AG04449 (cell line): ENCODE measurements at regions not wholly inside any gene's neighbourhood (a gene's known extent, or its start where the extent isn't known, plus 50 kb on each side); places are given as distances from the start of the nearest gene placed in this dataset.

ENCODE experiments used
- CTCF ChIA-PET: fragments of 350-600 bp; formaldehyde crosslinking; extraction: SDS; loops from one replicate; lab custom pipeline; 2021; ENCODE audit warnings: antibody characterized with exemption; lab: Yijun Ruan, JAX
- POLR2A ChIA-PET: fragments of 400-600, 350-600 bp; formaldehyde crosslinking; extraction: SDS; loops from one replicate; lab custom pipeline; 2020; ENCODE audit warnings: antibody characterized with exemption, inconsistent platforms; lab: Yijun Ruan, JAX
- DNase-seq: peaks from one replicate; pipeline ENCODE4 v3.0.0-alpha.2; 2010; ENCODE audit warnings: low read depth, low spot score
- H3K4me3 ChIP-seq: 2 replicates; pipeline ENCODE4 v1.5.1; 2011; ENCODE audit warnings: low read depth, mild to moderate bottlenecking, control low read depth, low read length
- TF ChIP-seq, protein P1 (sequence below): IDR thresholded peaks from one replicate; pipeline ENCODE4 v1.5.1; 2011; ENCODE audit warnings: mild to moderate bottlenecking, moderate library complexity, low read length, control low read depth, inconsistent platforms; ENCODE audit not compliant: insufficient read depth; ENCODE audit errors: missing control alignments

DNA sequence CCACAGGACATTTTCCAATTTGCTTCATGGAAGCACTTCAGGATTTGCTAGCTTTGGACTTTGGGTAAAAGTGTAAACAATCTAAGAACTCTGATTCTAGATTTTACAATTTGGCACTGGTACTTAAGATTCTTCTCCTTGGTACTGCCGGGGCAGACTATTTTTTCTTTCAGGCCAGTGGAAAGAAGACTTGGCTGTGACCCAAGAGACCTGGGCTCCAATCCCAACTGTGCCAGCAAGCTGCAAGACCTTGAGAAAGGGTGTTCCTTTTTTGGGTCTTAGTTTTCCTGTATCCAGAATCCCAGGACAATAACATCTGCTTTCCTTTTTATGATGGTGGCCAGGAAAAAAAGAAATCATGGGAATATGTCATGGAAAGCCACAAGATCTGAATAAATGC lies 148.1 kb upstream of the CRY1 start:
- POLR2A ChIA-PET = no interaction called here
- H3K4me3 ChIP-seq = no peak overlapping the region
- no peak for DNase-seq
- CTCF ChIA-PET = no interaction called here
- TF ChIP-seq, protein P1, sequence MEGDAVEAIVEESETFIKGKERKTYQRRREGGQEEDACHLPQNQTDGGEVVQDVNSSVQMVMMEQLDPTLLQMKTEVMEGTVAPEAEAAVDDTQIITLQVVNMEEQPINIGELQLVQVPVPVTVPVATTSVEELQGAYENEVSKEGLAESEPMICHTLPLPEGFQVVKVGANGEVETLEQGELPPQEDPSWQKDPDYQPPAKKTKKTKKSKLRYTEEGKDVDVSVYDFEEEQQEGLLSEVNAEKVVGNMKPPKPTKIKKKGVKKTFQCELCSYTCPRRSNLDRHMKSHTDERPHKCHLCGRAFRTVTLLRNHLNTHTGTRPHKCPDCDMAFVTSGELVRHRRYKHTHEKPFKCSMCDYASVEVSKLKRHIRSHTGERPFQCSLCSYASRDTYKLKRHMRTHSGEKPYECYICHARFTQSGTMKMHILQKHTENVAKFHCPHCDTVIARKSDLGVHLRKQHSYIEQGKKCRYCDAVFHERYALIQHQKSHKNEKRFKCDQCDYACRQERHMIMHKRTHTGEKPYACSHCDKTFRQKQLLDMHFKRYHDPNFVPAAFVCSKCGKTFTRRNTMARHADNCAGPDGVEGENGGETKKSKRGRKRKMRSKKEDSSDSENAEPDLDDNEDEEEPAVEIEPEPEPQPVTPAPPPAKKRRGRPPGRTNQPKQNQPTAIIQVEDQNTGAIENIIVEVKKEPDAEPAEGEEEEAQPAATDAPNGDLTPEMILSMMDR = no peak

DNA sequence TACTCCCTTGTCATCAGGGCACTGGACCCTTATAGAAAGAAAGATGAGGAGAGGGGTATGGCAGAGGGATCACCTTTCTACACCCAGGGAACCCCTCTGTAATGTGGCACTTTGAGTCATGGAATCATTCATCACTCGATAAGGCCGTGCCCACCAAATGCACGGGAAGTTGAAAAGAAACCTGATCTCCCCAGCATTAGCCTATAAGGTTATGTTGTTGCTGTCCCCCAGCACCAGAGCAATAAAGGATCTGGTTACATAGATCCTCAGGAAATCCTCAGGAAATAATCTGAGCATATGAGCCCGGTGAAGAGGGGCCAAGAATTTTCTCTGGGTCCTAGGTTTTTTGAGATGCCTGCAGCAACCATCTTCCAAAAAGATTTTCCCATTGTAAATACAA lies 148.8 kb upstream of the CRY1 start:
- no peak for DNase-seq
- POLR2A ChIA-PET = no interaction called here
- TF ChIP-seq, protein P1 = no peak
- CTCF ChIA-PET = no interaction called here
- no peak overlapping the region for H3K4me3 ChIP-seq

DNA sequence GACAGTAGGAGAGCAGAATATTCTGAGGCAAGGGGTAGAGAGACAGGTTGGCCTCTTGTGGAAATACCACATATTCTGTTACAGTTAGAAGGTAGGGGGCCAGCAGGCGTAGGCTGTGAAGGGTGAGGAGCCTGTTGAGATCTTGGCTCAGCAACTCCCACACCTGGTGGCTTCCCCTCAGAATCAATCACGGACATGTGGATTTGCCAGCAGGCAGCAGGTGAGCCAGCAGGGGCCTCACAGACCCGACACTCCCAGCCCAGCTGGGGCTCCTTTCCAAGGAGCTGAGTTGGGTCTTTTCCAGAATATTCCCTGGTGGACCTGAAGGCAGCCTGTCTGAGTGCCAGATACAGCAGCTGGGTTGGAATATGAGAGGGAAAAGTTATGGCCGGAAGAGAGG lies 150.0 kb upstream of the CRY1 start:
- no peak for DNase-seq
- POLR2A ChIA-PET = no interaction called here
- TF ChIP-seq, protein P1 = no peak
- no peak overlapping the region for H3K4me3 ChIP-seq
- CTCF ChIA-PET = interaction anchor here (1.2 kb wide), 1 partner anchor 112 kb away, joined by 3 read pairs; no protein-coding TSS in a partner anchor

DNA sequence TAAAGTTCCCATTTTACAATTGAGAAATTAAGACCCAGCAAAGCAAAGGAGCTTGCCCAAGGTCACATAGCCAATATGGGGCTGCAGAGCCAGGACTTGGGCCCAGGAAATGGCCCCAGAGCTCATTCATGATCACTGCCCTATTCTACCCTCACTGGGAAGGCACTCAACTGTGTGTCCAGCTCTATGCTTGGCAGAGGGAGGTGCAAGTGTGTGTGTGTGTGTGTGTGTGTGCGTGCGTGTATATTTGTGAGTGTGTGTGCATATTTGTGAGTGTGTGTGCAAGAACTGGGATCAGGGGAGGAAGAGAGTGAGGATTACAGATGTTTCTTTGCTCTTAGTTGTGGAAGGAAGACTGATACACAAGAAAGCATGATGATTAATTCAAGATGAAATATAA lies 151.2 kb upstream of the CRY1 start:
- DNase-seq = no peak
- TF ChIP-seq, protein P1 = no peak
- no peak overlapping the region for H3K4me3 ChIP-seq
- POLR2A ChIA-PET = no interaction called here
- CTCF ChIA-PET = interaction anchor here (1.2 kb wide), 1 partner anchor 114 kb away, joined by 3 read pairs; no protein-coding TSS in a partner anchor

DNA sequence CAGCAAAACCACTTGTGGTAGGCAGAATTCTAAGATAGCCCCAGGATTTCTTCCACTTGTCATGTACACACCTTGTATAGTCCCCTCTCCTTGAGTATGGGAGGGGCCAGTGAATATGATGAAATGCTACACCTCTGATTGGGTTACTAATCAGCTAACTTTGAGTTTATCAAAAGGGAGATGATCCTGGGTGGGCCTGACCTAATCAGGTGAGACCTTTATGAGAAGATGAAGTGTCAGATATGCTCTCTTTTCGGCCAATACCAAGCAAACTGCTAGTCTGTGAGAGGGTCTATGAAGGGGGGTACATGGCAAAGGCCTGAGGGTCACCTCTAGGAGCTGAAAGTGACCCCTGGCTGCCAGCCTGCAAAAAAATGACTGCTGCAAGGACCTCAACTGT lies 154.3 kb upstream of the CRY1 start:
- no peak for DNase-seq
- H3K4me3 ChIP-seq = no peak overlapping the region
- ChIA-PET POLR2A (no interaction called here), CTCF (no interaction called here)
- TF ChIP-seq, protein P1 = no peak

DNA sequence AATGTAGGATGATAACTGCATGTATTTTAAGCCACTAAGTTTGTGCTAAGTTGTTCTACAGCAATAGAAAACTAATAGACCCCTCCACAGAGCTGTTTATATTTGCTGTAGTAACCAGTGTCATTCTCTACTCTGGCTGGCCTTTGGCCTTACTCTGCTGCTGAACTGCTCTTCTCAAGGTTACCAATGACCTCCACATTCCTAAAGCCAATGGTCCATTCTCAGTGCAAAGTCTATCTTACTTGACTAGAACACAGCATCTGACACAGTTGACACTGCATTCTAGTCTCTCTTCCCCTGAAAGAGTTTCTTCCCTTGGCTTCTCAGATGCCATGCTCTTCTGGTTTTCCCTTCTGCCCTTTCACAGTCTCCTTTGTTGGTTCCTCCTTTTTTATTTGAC lies 154.8 kb upstream of the CRY1 start:
- POLR2A ChIA-PET = no interaction called here
- CTCF ChIA-PET = no interaction called here
- H3K4me3 ChIP-seq = no peak overlapping the region
- TF ChIP-seq, protein P1 = no peak
- no peak for DNase-seq
